Retinal pigment epithelial cell (primary cell): ENCODE measurements at regions not wholly inside any gene's neighbourhood (a gene's known extent, or its start where the extent isn't known, plus 50 kb on each side); places are given as distances from the start of the nearest gene placed in this dataset.

Source experiments
- DNase-seq: peaks from one replicate; pipeline ENCODE4 v3.0.0-alpha.2; 2010; ENCODE audit warnings: low read depth
- H3K4me3 ChIP-seq: 2 replicates; pipeline ENCODE4 v1.5.1; 2011; ENCODE audit warnings: mild to moderate bottlenecking, low read length, control low read depth, moderate library complexity
- CTCF ChIP-seq: conservative IDR thresholded peaks from 2 replicates; pipeline ENCODE4 v1.5.1; 2011; ENCODE audit warnings: low read depth, low read length, control low read depth, inconsistent platforms

- DNase-seq: no peak
- no peak overlapping the region for H3K4me3 ChIP-seq
- TF ChIP-seq CTCF: no peak
Observed at GRCh38 chr3:170746175-170746942, 123.6 kb downstream of the RPL22L1 start.

GRCh38 chr3:170745211-170745718 is 124.7 kb downstream of the RPL22L1 start:
- no peak overlapping the region for H3K4me3 ChIP-seq
- peak; percentile 48 for DNase-seq
- no peak for TF ChIP-seq CTCF

GRCh38 chr3:170741756-170742529 is 128.1 kb downstream of the RPL22L1 start:
- DNase-seq: no peak
- TF ChIP-seq CTCF: no peak
- H3K4me3 ChIP-seq: no peak overlapping the region

- H3K4me3 ChIP-seq: no peak overlapping the region
- no peak for DNase-seq
- no peak for TF ChIP-seq CTCF
Observed at GRCh38 chr3:170740726-170741591, 129.0 kb downstream of the RPL22L1 start.

- no peak for DNase-seq
- no peak for TF ChIP-seq CTCF
- H3K4me3 ChIP-seq: no peak overlapping the region
Observed at GRCh38 chr3:170740285-170740684, 129.7 kb downstream of the RPL22L1 start.

GRCh38 chr3:170739410-170739809 is 130.6 kb downstream of the RPL22L1 start:
- H3K4me3 ChIP-seq: no peak overlapping the region
- no peak for TF ChIP-seq CTCF
- no peak for DNase-seq
